PC-3 (cell line): ENCODE measurements at regions not wholly inside any gene's neighbourhood (a gene's known extent, or its start where the extent isn't known, plus 50 kb on each side); places are given as distances from the start of the nearest gene placed in this dataset.
"Not testable (repeated sequence)": the region's sequence is repeated elsewhere in the genome, so short reads cannot be mapped to it uniquely, and the experiment has no call there.

Source experiments
- EZH2phosphoT487 ChIP-seq: fragments of 300-600 bp; sonication (generic); IDR thresholded peaks from 2 replicates; pipeline ENCODE4 v1.6.1; 2018; ENCODE audit warnings: mild to moderate bottlenecking, antibody characterized with exemption, low read length, borderline replicate concordance
- TF ChIP-seq, protein P1 (sequence below): fragments of 300-600 bp; sonication (generic); conservative IDR thresholded peaks from 2 replicates; pipeline ENCODE4 v1.5.1; 2017; ENCODE audit warnings: antibody characterized with exemption, low read depth, mild to moderate bottlenecking, low read length

DNA sequence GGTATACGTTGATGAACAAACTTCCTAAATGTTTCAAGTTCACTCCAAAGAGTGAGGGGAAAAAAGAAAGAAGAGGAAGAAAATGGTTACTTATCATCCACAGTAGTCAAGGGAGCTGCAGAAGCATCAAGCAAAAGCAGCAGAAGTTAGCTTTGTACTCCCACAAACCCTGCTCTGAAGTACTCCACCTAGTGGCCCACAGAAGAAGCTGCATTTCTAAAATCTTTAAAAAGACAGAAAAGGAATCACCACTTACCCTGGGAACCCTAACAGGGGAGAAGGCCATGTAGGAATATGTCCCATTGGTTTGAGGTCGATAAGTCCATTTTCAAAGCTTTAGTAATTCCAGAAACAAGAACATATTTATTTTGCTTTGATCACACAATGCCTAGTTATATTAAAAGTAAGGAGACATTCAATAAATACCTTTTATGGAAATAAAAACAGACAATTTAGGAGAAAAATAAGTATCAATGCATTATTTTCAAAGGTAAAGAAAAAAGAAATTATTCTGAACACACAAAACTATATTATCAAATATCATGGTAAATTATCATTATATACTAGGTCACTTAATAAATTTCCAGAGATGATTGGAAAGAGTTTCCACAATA, 900.5 kb upstream of the DEFB115 start:
- TF ChIP-seq, protein P1, sequence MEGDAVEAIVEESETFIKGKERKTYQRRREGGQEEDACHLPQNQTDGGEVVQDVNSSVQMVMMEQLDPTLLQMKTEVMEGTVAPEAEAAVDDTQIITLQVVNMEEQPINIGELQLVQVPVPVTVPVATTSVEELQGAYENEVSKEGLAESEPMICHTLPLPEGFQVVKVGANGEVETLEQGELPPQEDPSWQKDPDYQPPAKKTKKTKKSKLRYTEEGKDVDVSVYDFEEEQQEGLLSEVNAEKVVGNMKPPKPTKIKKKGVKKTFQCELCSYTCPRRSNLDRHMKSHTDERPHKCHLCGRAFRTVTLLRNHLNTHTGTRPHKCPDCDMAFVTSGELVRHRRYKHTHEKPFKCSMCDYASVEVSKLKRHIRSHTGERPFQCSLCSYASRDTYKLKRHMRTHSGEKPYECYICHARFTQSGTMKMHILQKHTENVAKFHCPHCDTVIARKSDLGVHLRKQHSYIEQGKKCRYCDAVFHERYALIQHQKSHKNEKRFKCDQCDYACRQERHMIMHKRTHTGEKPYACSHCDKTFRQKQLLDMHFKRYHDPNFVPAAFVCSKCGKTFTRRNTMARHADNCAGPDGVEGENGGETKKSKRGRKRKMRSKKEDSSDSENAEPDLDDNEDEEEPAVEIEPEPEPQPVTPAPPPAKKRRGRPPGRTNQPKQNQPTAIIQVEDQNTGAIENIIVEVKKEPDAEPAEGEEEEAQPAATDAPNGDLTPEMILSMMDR = peak; percentile 50; the same call in 1 of the 2 replicates
- TF ChIP-seq EZH2phosphoT487 = not testable (repeated sequence)
